Parathyroid adenoma (tissue), 2 donors: ENCODE measurements at regions not wholly inside any gene's neighbourhood (a gene's known extent, or its start where the extent isn't known, plus 50 kb on each side); places are given as distances from the start of the nearest gene placed in this dataset.

Experiments
- H2AFZ ChIP-seq: fragments of 300-600 bp; sonication (generic); one replicate; pipeline ENCODE4 v1.7.0; 2017; ENCODE audit warnings: antibody characterized with exemption, mild to moderate bottlenecking
- H3K27ac ChIP-seq: fragments of 300-600 bp; sonication (generic); one replicate; pipeline ENCODE4 v1.7.0; 2017
- H3K27me3 ChIP-seq: fragments of 300-600 bp; sonication (generic); one replicate; pipeline ENCODE4 v1.7.0; 2017; ENCODE audit warnings: low read length; ENCODE audit not compliant: control insufficient read depth, insufficient read depth
- H3K36me3 ChIP-seq: fragments of 300-600 bp; sonication (generic); one replicate; pipeline ENCODE4 v1.7.0; 2017; ENCODE audit warnings: low read length; ENCODE audit not compliant: control insufficient read depth, insufficient read depth
- H3K4me1 ChIP-seq: fragments of 300-600 bp; sonication (generic); one replicate; pipeline ENCODE4 v1.7.0; 2017; ENCODE audit warnings: control low read depth
- H3K4me2 ChIP-seq: fragments of 300-600 bp; sonication (generic); one replicate; pipeline ENCODE4 v1.7.0; 2017; ENCODE audit warnings: low read length
- H3K4me3 ChIP-seq: fragments of 300-600 bp; sonication (generic); one replicate; pipeline ENCODE4 v1.7.0; 2017; ENCODE audit warnings: low read depth, low read length
- H3K79me2 ChIP-seq: fragments of 300-600 bp; sonication (generic); one replicate; pipeline ENCODE4 v1.7.0; 2017; ENCODE audit warnings: control low read depth
- H3K9ac ChIP-seq: fragments of 300-600 bp; sonication (generic); one replicate; pipeline ENCODE4 v1.7.0; 2017; ENCODE audit warnings: mild to moderate bottlenecking
- H3K9me3 ChIP-seq: fragments of 300-600 bp; sonication (generic); one replicate; pipeline ENCODE4 v1.7.0; 2017; ENCODE audit warnings: low read length; ENCODE audit not compliant: control insufficient read depth
- TF ChIP-seq, protein P1 (sequence below): fragments of 300-600 bp; sonication (generic); IDR thresholded peaks from one replicate; pipeline ENCODE4 v1.7.0; 2017; ENCODE audit warnings: antibody characterized with exemption, mild to moderate bottlenecking
- donor health status: primary hyperparathyroidism.

DNA sequence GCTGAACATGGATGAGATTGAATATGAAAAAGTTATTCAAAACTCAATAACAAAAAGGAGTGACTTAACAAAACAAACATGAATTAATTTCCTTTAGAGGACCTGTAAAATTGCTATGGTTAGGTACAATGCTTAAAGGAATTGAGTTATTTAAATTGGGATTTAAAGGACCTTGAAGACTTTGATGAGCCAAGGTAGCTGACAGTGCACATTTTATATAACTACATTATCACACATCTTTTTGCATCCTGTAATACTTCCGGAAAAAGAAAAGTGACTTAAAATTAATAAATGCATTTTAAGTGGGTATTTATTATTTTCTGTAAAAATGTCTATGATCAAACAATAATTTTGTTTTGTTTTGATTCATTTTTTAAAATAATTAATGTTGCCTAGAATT is 964.8 kb upstream of the SLIT2 start:
- H3K4me2 ChIP-seq, result no peak overlapping the region
- H3K27me3 ChIP-seq, result no peaks in the 10 kb centered on the region
- H3K4me1 ChIP-seq, result no peaks in the 10 kb centered on the region
- no peak overlapping the region for H3K27ac ChIP-seq
- H3K9ac ChIP-seq, result no peak overlapping the region
- no peaks in the 10 kb centered on the region for H3K9me3 ChIP-seq
- H3K4me3 ChIP-seq, result no peak overlapping the region
- H3K79me2 ChIP-seq, result no peaks in the 10 kb centered on the region
- no peaks in the 10 kb centered on the region for H3K36me3 ChIP-seq
- H2AFZ ChIP-seq, result no peak overlapping the region
- TF ChIP-seq, protein P1, sequence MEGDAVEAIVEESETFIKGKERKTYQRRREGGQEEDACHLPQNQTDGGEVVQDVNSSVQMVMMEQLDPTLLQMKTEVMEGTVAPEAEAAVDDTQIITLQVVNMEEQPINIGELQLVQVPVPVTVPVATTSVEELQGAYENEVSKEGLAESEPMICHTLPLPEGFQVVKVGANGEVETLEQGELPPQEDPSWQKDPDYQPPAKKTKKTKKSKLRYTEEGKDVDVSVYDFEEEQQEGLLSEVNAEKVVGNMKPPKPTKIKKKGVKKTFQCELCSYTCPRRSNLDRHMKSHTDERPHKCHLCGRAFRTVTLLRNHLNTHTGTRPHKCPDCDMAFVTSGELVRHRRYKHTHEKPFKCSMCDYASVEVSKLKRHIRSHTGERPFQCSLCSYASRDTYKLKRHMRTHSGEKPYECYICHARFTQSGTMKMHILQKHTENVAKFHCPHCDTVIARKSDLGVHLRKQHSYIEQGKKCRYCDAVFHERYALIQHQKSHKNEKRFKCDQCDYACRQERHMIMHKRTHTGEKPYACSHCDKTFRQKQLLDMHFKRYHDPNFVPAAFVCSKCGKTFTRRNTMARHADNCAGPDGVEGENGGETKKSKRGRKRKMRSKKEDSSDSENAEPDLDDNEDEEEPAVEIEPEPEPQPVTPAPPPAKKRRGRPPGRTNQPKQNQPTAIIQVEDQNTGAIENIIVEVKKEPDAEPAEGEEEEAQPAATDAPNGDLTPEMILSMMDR, result no peak

DNA sequence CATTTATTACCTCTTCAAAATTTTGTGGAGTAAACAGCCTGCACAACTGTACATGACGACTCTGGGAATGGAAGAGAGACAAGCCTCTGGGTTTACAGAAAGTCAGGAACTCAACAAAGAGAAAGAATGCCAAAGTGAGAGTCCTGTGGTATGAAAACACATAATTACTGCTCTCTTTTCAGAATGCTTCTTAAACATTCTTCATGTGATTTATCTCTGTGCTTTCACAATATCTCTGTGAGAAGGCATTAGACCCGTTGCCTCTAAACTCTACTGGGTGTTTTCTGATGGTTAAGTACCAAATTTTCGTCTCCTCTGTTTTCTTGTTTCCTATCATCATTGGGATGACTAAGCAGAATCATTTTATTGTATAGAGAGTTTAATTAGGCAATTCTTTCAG is 966.6 kb upstream of the SLIT2 start:
- H3K27ac ChIP-seq, result no peak overlapping the region
- no peaks in the 10 kb centered on the region for H3K27me3 ChIP-seq
- TF ChIP-seq, protein P1, result no peak

GRCh38 chr4:19278665-19279064 is 973.0 kb upstream of the SLIT2 start:
- H3K27ac ChIP-seq, result no peak overlapping the region
- H3K4me2 ChIP-seq, result no peak overlapping the region
- H3K9me3 ChIP-seq, result peaks cover 3% of the 10 kb centered on the region
- H2AFZ ChIP-seq, result no peak overlapping the region
- TF ChIP-seq, protein P1, result no peak
- H3K79me2 ChIP-seq, result no peaks in the 10 kb centered on the region
- H3K4me1 ChIP-seq, result no peaks in the 10 kb centered on the region
- no peaks in the 10 kb centered on the region for H3K36me3 ChIP-seq
- H3K27me3 ChIP-seq, result no peaks in the 10 kb centered on the region
- no peak overlapping the region for H3K9ac ChIP-seq
- H3K4me3 ChIP-seq, result no peak overlapping the region

More for the DNA sequence above, 966.6 kb upstream of the SLIT2 start:
- H3K9ac ChIP-seq, result no peak overlapping the region
- no peak overlapping the region for H2AFZ ChIP-seq
- H3K36me3 ChIP-seq, result no peaks in the 10 kb centered on the region
- H3K4me3 ChIP-seq, result no peak overlapping the region
- H3K79me2 ChIP-seq, result no peaks in the 10 kb centered on the region
- no peaks in the 10 kb centered on the region for H3K9me3 ChIP-seq
- no peak overlapping the region for H3K4me2 ChIP-seq
- no peaks in the 10 kb centered on the region for H3K4me1 ChIP-seq

GRCh38 chr4:19266566-19266965 is 985.1 kb upstream of the SLIT2 start:
- Histone ChIP-seq H3K79me2 (no peaks in the 10 kb centered on the region), H3K27me3 (no peaks in the 10 kb centered on the region), H2AFZ (no peak overlapping the region), H3K36me3 (no peaks in the 10 kb centered on the region), H3K9ac (no peak overlapping the region), H3K4me3 (no peak overlapping the region), H3K4me1 (no peaks in the 10 kb centered on the region), H3K4me2 (no peak overlapping the region), H3K27ac (no peak overlapping the region), H3K9me3 (no peaks in the 10 kb centered on the region)
- TF ChIP-seq, protein P1, result no peak

- H3K27ac ChIP-seq, result no peak overlapping the region
These were observed 989.2 kb upstream of the SLIT2 start for GRCh38 chr4:19262467-19262866.

More at GRCh38 chr4:19262467-19262866, 989.2 kb upstream of the SLIT2 start:
- Histone ChIP-seq H3K36me3 (no peaks in the 10 kb centered on the region), H3K4me1 (no peaks in the 10 kb centered on the region), H3K27me3 (no peaks in the 10 kb centered on the region), H3K4me2 (no peak overlapping the region), H3K79me2 (no peaks in the 10 kb centered on the region), H3K4me3 (no peak overlapping the region), H3K9ac (no peak overlapping the region), H3K9me3 (no peaks in the 10 kb centered on the region), H2AFZ (no peak overlapping the region)
- TF ChIP-seq, protein P1, result no peak
